GM10248 (cell line): ENCODE measurements at regions not wholly inside any gene's neighbourhood (a gene's known extent, or its start where the extent isn't known, plus 50 kb on each side); places are given as distances from the start of the nearest gene placed in this dataset.

Experiments used
- CTCF ChIA-PET: fragments of 300-600 bp; sonication (Branson Sonifier 250); formaldehyde crosslinking; extraction: SDS; loops from one replicate; lab custom pipeline; 2021; ENCODE audit warnings: antibody characterized with exemption; lab: Yijun Ruan, JAX
- POLR2A ChIA-PET: fragments of 350-650 bp; sonication (Branson Sonifier 250); formaldehyde crosslinking; extraction: SDS; loops from one replicate; lab custom pipeline; 2020; ENCODE audit warnings: antibody characterized with exemption; lab: Yijun Ruan, JAX
- DNase-seq: peaks from one replicate; pipeline ENCODE4 v3.0.0; 2012; ENCODE audit errors: extremely low spot score
- CTCF ChIP-seq: IDR thresholded peaks from 2 replicates; pipeline ENCODE4 v1.5.1; 2012; ENCODE audit warnings: mild to moderate bottlenecking, low read depth; ENCODE audit errors: extremely low read depth, missing control alignments, control extremely low read depth

DNA sequence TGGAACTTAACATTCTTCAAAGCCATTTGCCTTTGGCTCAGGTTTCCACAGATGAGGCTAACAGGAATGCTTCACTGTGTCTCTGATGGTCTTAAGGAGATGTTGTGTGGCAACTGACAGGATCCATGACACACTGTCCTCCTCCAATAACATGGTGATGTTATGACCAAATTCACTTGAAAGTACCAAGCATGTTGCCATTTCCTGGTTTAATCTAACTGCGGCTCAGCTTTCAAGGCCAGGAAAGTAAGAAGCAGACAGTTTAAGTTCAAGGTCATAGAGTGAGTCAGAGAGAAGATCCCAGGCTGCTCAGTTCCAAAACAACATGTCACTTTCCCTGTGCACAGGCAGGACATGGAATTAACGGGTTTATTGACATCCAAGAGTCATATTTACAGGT is 513.6 kb downstream of the STK39 start:
- no peak for DNase-seq
- CTCF ChIA-PET = no interaction called here
- TF ChIP-seq CTCF = no peak
- POLR2A ChIA-PET = no interaction called here

- TF ChIP-seq CTCF = no peak
- DNase-seq = no peak
- POLR2A ChIA-PET = no interaction called here
These were observed 515.1 kb downstream of the STK39 start for GRCh38 chr2:167732326-167732725.

GRCh38 chr2:167729911-167730310 is 517.5 kb downstream of the STK39 start:
- POLR2A ChIA-PET = no interaction called here
- no peak for DNase-seq
- no peak for TF ChIP-seq CTCF
- CTCF ChIA-PET = interaction anchor here (1.5 to 1.9 kb wide), 2 partner anchors 24 to 33 kb away, joined by 4 read pairs; no protein-coding TSS in a partner anchor

More at GRCh38 chr2:167732326-167732725, 515.1 kb downstream of the STK39 start:
- CTCF ChIA-PET = interaction anchor here (0.9 to 1.0 kb wide), 2 partner anchors 10 to 13 kb away, joined by 3 read pairs; no protein-coding TSS in a partner anchor

GRCh38 chr2:167726788-167727187 is 520.6 kb downstream of the STK39 start:
- CTCF ChIA-PET = no interaction called here

DNA sequence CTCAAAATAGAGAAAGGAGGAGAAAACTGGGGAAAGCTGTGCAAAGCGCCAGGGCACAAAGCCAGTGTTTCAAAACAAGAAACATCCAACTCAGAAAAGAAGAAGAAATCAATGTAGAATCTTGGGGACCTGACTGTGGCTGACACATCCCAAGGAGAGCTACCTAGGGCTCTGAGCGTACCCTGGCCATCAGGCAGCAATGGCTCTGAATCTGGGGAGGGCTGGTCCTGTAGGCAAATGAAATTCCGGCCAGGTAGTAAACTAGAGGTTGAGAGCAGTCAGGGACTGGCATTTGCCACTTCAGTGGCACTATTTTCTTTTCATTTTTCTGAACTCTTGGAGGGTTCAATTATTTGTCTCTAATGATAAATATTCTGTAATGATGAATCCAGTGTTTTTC is 525.8 kb downstream of the STK39 start:
- POLR2A ChIA-PET = no interaction called here

More at GRCh38 chr2:167726788-167727187, 520.6 kb downstream of the STK39 start:
- POLR2A ChIA-PET = no interaction called here
- DNase-seq = no peak
- no peak for TF ChIP-seq CTCF

DNA sequence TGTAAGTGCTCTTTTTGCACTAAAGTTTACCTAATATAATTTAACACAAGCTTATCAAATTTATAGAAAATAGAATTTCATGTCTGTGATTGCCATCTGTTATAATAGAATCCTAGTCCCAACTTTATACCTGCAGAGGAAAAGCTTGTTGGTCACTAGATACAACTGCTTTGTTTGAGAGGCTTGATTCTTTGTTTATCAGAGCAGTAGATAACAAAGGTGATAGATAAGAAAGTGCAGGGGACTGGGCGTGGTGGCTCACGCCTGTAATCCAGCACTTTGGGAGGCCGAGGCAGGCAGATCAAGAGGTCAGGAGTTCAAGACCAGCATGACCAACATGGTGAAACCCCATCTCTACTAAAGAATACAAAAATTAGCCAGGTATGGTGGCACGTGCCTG is 528.0 kb downstream of the STK39 start:
- ChIA-PET CTCF (interaction anchor here (0.9 to 1.0 kb wide), 2 partner anchors 9 to 13 kb away, joined by 3 read pairs; no protein-coding TSS in a partner anchor), POLR2A (no interaction called here)
- no peak for TF ChIP-seq CTCF
- no peak for DNase-seq

More for the DNA sequence above, 525.8 kb downstream of the STK39 start:
- no peak for DNase-seq
- CTCF ChIA-PET = no interaction called here
- TF ChIP-seq CTCF = no peak
